Activated CD4-positive, alpha-beta T cell treated with anti-CD3 and anti-CD28 coated beads, Interleukin-2, Interleukin-6, amounts not matched to agents 100 ng/mL and 50 ng/mL, durations not matched to agents 16 hours and 8 hours (primary cell): ENCODE measurements at regions not wholly inside any gene's neighbourhood (a gene's known extent, or its start where the extent isn't known, plus 50 kb on each side); places are given as distances from the start of the nearest gene placed in this dataset.
A peak's percentile ranks its signal among the peaks of the same experiment; 100 is the strongest.
"Not testable (repeated sequence)": the region's sequence is repeated elsewhere in the genome, so short reads cannot be mapped to it uniquely, and the experiment has no call there.

ENCODE experiments used
- DNase-seq: peaks from one replicate; pipeline ENCODE4 v3.0.0-alpha.2; 2020

- not testable (repeated sequence) for DNase-seq
Measured at GRCh38 chr2:111482987-111483679, 362.4 kb downstream of the BCL2L11 start.

GRCh38 chr2:111484097-111484496 lies 363.4 kb downstream of the BCL2L11 start:
- not testable (repeated sequence) for DNase-seq

GRCh38 chr2:111485895-111486294 lies 365.2 kb downstream of the BCL2L11 start:
- not testable (repeated sequence) for DNase-seq

GRCh38 chr2:111488451-111488850 lies 367.7 kb downstream of the BCL2L11 start:
- DNase-seq, result not testable (repeated sequence)

- not testable (repeated sequence) for DNase-seq
Measured at GRCh38 chr2:111489460-111489859, 368.7 kb downstream of the BCL2L11 start.

DNA sequence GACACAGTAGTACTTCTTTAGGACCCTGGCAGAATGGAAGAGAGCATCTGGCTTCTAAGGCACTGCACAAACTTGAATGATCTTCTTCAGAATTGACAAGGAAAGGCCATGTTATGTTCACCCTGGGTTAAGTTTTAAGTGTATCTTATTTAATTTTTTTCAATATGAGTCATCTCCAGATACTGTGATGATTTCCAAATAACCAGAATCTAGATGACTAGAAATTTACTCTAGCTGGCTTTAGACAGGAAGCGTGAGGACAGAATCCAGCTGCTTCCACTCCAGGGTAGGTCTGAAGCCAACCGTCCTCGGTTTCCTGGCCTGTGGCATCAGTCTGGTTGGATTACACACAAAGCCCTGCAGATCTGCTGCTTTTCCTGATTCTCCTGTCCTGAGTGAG lies 370.5 kb downstream of the BCL2L11 start:
- DNase-seq, result not testable (repeated sequence)

GRCh38 chr2:111491614-111492013 lies 370.9 kb downstream of the BCL2L11 start:
- DNase-seq, result not testable (repeated sequence)

DNA sequence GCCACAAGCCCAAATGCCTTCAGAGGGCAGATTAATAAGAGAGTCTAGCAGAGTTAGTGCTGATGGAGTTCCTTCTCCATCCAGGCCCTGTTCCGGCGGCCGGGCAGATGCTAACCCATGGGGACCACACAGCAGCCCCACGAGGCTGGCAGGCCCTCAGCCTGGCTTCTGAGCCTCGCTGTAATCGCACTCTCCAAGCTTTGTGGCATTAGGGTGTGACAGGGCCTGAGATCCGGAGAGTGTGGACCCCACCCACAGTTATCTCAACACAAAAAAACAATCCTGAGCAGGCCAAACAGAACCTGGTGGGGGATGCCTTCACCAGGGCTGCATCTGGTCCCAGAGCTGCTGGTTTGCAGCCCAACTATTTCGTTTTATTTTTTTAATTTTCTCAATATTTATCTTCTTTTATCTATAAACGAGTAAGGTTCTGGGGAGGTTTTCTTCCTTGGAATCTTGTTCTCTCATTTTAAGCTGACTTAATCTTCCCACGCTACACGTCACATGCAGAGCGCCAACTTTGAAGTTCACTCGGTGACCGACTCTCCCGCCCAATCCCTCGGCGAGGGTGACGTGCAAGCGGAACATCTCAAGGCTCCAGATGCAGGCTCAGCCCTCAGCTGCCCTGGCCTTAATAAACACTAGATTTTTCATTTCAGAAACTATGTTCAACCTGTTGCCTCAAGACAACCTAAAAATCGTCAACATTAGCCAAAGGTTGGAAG lies 372.4 kb downstream of the BCL2L11 start:
- DNase-seq, result not testable (repeated sequence)

DNA sequence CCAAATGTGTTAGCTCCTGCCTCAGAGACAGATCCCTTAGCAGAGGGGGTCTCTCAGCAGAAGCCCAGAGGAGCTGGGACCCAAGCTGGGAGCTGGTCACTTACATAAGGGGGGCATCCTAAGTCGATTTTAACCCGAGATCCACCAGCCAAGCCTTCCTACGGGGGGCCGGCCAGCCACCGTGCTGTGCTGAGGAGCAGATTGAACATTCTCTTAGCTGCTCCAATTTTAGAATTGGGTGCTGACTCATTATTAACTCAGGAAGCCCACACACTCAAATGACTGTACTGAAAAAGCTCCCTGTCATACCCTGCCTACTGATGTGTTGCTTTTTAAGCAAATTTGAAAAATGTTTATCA lies 373.0 kb downstream of the BCL2L11 start:
- peak; percentile 52 for DNase-seq

GRCh38 chr2:111494288-111494980 lies 373.7 kb downstream of the BCL2L11 start:
- DNase-seq, result peak; percentile 67

DNA sequence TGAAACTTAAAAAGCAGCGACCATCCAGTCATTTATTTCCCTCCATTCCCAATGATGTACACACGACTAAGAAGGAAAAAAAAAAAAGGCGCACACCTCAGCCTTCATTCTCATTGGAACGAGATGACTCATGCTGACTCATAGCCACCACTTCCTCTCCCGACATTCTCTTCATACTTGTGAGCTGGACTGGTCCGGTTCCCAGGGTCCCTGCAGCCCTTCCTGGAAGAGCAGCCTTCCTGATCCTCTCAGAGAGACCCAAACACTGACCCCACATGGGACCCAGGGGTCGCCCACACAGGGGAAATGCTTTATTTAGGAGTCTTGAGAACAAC lies 374.2 kb downstream of the BCL2L11 start:
- not testable (repeated sequence) for DNase-seq

- DNase-seq, result not testable (repeated sequence)
Measured at GRCh38 chr2:111495636-111496035, 374.9 kb downstream of the BCL2L11 start.

DNA sequence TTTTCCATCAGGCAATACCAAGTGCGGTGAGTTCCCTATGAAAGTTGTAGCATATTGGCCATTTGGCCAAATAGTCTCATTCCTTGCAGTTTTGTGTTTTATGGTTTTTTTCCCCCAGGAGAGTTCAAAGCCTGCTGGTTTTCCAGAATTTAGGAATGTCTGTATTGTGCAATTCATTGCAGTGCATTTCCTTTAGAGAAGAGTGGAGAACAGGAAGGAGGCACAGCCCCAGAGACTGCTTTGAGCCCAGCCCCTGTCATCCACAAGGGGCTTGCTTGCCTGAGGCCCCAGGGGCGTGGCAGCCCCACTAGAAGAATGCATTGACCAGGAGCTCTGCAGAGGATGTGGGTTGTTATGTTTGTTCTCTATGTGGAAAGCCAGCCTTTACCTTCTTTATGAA lies 375.5 kb downstream of the BCL2L11 start:
- not testable (repeated sequence) for DNase-seq

DNA sequence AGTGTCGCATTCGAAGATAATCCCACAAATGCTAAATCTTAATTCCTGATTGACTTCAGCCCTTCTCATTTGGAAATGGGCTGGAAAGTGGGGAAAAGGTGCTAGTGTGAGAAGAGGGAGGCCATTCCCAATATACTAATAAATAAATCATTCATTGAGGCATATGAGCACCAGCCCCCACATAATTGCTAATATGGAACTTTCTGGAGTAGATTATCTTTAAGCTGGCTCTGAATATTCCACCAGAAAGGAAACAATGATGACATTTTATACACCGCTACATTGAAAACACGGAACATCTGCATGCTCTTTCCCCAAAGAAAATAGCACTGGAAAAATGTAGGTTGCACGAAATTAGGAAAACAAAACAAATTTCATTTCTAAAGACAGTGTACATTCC lies 376.1 kb downstream of the BCL2L11 start:
- DNase-seq, result not testable (repeated sequence)

DNA sequence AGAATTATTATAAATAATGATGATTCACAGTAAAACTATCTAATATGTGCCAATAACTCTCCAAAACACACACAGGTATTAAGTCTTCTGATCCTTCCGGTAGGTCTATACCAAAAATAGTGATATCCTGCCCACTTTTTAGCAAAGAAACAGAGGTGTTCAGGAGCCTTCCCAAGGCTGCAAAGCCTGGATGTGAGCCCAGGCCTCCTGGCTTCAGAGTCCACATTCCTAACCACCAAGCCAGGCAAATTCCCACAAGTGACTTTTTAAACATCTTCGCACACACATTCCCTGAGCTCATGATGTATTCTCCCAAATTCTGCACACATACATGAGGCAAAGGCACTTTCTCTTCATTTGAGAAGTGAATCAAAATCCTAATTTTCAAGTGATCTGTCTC lies 376.6 kb downstream of the BCL2L11 start:
- DNase-seq, result not testable (repeated sequence)

- DNase-seq, result not testable (repeated sequence)
Measured at GRCh38 chr2:111500536-111501062, 379.9 kb downstream of the BCL2L11 start.

GRCh38 chr2:111503844-111504570 lies 380.0 kb downstream of the ANAPC1 start:
- not testable (repeated sequence) for DNase-seq

- not testable (repeated sequence) for DNase-seq
Measured at GRCh38 chr2:111504571-111504942, 379.4 kb downstream of the ANAPC1 start.

GRCh38 chr2:111505267-111505666 lies 378.7 kb downstream of the ANAPC1 start:
- peak; percentile 74 for DNase-seq

DNA sequence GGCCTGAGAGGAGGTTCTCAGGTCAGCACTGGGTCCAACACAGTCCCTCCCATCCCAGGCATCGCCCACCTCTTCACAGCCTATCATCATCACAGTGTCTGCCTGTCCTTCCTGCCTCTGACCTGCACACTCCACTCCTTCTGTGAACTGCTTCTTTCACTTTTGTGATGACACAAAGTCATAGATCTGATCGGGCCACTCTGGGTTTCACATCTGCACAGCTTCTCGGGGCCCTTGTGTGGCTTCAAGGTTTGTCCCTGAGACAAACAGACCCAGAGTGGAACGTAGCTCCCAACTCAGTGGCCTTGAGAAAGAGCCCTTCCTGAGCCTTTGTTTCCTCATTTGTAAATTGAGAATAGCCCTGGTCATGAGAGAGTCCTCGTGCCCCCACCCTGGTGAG lies 377.1 kb downstream of the ANAPC1 start:
- DNase-seq, result peak; percentile 74

GRCh38 chr2:111509225-111509869 lies 374.6 kb downstream of the ANAPC1 start:
- peak; percentile 41 for DNase-seq

- DNase-seq, result not testable (repeated sequence)
Measured at GRCh38 chr2:111510384-111510783, 373.6 kb downstream of the ANAPC1 start.
